ENCODE measurements at regions not wholly inside any gene's neighbourhood (a gene's known extent, or its start where the extent isn't known, plus 50 kb on each side); places are given as distances from the start of the nearest gene placed in this dataset.

DNA sequence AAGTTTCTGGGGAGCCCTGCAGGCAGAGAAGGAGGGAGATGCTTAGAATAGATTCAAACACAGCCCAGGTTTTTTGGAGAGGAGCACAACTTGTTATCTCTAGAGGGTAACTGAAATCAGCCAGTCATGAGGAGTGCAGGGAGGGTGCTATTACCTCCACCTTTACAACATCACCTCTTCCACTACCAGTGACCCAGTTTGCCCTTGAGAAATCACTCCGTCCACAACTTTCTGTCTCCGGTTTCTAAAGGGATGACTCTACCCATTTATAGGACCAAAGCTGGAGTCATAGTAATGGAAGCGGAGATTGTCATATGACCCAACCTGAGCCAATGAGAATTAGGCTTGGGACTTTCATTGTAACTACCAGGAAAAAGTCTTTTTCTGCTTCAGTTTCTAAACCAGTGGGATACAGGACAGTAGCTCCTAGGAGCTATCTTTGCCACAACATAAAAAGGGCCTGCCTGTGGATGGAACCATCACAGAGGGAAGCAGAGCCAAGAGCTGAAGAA, 131.2 kb upstream of the SERPIND1 start:
- Histone ChIP-seq H3K27ac (ENCODE audit: low read depth in 1 of 2, low read length in 2 of 2) (no peak overlapping the region), H3K9me3 (ENCODE audit: control insufficient read depth in 4 of 4, low read length in 3 of 4) (no peaks in the 10 kb centered on the region), H3K4me1 (ENCODE audit: control insufficient read depth in 4 of 4, insufficient read depth in 4 of 4, low read length in 3 of 4) (no peaks in the 10 kb centered on the region), H3K4me3 (ENCODE audit: low read depth in 1 of 3, low read length in 3 of 3) (no peak overlapping the region), H3K9ac (ENCODE audit: low read depth in 1 of 2, low read length in 2 of 2) (no peak overlapping the region), H3K36me3 (ENCODE audit: control insufficient read depth in 4 of 4, insufficient read depth in 3 of 4, low read depth in 1 of 4, low read length in 3 of 4) (no peaks in the 10 kb centered on the region), H3K27me3 (ENCODE audit: control insufficient read depth in 4 of 4, insufficient read depth in 4 of 4, low read length in 3 of 4) (peaks cover 0 to 5% (median 0%) of the 10 kb centered on the region in 4 donors)
- DNase-seq (ENCODE audit: low spot score): no peak
- WGBS: 81% methylated on average over 3 of the region's 3 CpGs
- TF ChIP-seq, protein P1, sequence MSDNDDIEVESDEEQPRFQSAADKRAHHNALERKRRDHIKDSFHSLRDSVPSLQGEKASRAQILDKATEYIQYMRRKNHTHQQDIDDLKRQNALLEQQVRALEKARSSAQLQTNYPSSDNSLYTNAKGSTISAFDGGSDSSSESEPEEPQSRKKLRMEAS (IDR thresholded peaks at IDR 0.05): no peak
- TF ChIP-seq SP1 (IDR thresholded peaks at IDR 0.05) (no peak), HNF4G (IDR thresholded peaks at IDR 0.05) (no peak), FOXA2 (IDR thresholded peaks at IDR 0.05) (no peak), NR2F2 (IDR thresholded peaks at IDR 0.05) (no peak), GABPA (IDR thresholded peaks at IDR 0.05 in 1 of 2, conservative IDR thresholded peaks at IDR 0.05 in 1 of 2) (no peak), JUND (IDR thresholded peaks at IDR 0.05) (no peak), TAF1 (conservative IDR thresholded peaks at IDR 0.05) (no peak), RAD21 (IDR thresholded peaks at IDR 0.05) (no peak), EGR1 (IDR thresholded peaks at IDR 0.05; ENCODE audit: low read depth in 2 of 2) (no peak), YY1 (IDR thresholded peaks at IDR 0.05) (no peak)
- TF ChIP-seq, protein P2, sequence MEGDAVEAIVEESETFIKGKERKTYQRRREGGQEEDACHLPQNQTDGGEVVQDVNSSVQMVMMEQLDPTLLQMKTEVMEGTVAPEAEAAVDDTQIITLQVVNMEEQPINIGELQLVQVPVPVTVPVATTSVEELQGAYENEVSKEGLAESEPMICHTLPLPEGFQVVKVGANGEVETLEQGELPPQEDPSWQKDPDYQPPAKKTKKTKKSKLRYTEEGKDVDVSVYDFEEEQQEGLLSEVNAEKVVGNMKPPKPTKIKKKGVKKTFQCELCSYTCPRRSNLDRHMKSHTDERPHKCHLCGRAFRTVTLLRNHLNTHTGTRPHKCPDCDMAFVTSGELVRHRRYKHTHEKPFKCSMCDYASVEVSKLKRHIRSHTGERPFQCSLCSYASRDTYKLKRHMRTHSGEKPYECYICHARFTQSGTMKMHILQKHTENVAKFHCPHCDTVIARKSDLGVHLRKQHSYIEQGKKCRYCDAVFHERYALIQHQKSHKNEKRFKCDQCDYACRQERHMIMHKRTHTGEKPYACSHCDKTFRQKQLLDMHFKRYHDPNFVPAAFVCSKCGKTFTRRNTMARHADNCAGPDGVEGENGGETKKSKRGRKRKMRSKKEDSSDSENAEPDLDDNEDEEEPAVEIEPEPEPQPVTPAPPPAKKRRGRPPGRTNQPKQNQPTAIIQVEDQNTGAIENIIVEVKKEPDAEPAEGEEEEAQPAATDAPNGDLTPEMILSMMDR (IDR thresholded peaks at IDR 0.05; ENCODE audit: low read depth, low read length, missing input control): no peak
- TF ChIP-seq, protein P3, sequence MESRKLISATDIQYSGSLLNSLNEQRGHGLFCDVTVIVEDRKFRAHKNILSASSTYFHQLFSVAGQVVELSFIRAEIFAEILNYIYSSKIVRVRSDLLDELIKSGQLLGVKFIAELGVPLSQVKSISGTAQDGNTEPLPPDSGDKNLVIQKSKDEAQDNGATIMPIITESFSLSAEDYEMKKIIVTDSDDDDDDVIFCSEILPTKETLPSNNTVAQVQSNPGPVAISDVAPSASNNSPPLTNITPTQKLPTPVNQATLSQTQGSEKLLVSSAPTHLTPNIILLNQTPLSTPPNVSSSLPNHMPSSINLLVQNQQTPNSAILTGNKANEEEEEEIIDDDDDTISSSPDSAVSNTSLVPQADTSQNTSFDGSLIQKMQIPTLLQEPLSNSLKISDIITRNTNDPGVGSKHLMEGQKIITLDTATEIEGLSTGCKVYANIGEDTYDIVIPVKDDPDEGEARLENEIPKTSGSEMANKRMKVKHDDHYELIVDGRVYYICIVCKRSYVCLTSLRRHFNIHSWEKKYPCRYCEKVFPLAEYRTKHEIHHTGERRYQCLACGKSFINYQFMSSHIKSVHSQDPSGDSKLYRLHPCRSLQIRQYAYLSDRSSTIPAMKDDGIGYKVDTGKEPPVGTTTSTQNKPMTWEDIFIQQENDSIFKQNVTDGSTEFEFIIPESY (IDR thresholded peaks at IDR 0.05): no peak
- TF ChIP-seq, protein P4, sequence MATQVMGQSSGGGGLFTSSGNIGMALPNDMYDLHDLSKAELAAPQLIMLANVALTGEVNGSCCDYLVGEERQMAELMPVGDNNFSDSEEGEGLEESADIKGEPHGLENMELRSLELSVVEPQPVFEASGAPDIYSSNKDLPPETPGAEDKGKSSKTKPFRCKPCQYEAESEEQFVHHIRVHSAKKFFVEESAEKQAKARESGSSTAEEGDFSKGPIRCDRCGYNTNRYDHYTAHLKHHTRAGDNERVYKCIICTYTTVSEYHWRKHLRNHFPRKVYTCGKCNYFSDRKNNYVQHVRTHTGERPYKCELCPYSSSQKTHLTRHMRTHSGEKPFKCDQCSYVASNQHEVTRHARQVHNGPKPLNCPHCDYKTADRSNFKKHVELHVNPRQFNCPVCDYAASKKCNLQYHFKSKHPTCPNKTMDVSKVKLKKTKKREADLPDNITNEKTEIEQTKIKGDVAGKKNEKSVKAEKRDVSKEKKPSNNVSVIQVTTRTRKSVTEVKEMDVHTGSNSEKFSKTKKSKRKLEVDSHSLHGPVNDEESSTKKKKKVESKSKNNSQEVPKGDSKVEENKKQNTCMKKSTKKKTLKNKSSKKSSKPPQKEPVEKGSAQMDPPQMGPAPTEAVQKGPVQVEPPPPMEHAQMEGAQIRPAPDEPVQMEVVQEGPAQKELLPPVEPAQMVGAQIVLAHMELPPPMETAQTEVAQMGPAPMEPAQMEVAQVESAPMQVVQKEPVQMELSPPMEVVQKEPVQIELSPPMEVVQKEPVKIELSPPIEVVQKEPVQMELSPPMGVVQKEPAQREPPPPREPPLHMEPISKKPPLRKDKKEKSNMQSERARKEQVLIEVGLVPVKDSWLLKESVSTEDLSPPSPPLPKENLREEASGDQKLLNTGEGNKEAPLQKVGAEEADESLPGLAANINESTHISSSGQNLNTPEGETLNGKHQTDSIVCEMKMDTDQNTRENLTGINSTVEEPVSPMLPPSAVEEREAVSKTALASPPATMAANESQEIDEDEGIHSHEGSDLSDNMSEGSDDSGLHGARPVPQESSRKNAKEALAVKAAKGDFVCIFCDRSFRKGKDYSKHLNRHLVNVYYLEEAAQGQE (IDR thresholded peaks at IDR 0.05): no peak
- TF ChIP-seq, protein P5, sequence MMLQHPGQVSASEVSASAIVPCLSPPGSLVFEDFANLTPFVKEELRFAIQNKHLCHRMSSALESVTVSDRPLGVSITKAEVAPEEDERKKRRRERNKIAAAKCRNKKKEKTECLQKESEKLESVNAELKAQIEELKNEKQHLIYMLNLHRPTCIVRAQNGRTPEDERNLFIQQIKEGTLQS (IDR thresholded peaks at IDR 0.05): no peak

DNA sequence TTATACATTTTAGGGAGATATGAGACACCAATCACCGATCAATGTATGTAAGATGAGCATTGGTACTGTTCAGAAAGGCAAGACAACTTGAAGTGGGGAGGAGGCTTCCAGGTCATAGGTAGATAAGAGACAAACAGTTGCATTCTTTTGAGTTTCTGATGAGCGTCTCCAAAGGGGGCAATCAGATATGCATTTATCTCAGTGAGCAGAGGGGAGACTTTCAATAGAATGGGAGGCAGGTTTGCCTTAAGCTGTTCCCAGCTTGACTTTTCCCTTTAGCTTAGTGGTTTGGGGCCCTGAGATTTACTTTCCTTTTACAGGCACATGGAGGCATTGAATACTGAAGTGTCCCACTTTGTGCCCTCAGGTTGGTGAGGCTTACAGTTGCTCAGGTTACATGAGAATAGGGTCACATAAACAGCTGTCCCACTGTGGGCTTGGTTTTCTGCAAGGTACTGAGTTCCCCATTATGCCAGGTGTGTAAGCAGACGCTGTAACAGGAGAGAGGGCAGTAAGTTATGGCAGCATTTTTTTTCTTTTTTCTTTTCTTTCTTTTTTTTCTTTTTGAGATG, 129.8 kb upstream of the SERPIND1 start:
- Histone ChIP-seq H3K9ac (ENCODE audit: low read depth in 1 of 2, low read length in 2 of 2) (no peak overlapping the region), H3K27ac (ENCODE audit: low read depth in 1 of 2, low read length in 2 of 2) (no peak overlapping the region), H3K36me3 (ENCODE audit: control insufficient read depth in 4 of 4, insufficient read depth in 3 of 4, low read depth in 1 of 4, low read length in 3 of 4) (no peaks in the 10 kb centered on the region), H3K9me3 (ENCODE audit: control insufficient read depth in 4 of 4, low read length in 3 of 4) (no peaks in the 10 kb centered on the region), H3K4me1 (ENCODE audit: control insufficient read depth in 4 of 4, insufficient read depth in 4 of 4, low read length in 3 of 4) (no peaks in the 10 kb centered on the region), H3K27me3 (ENCODE audit: control insufficient read depth in 4 of 4, insufficient read depth in 4 of 4, low read length in 3 of 4) (peaks cover 0 to 5% (median 0%) of the 10 kb centered on the region in 4 donors), H3K4me3 (ENCODE audit: low read depth in 1 of 3, low read length in 3 of 3) (no peak overlapping the region)
- no peak for DNase-seq (ENCODE audit: low spot score)
- 90% methylated on average over 3 of the region's 3 CpGs for WGBS
- TF ChIP-seq EGR1 (IDR thresholded peaks at IDR 0.05; ENCODE audit: low read depth in 2 of 2): no peak
- TF ChIP-seq HNF4A (conservative IDR thresholded peaks at IDR 0.05): no peak
- TF ChIP-seq, protein P5 (IDR thresholded peaks at IDR 0.05): no peak
- TF ChIP-seq GABPA (IDR thresholded peaks at IDR 0.05 in 1 of 2, conservative IDR thresholded peaks at IDR 0.05 in 1 of 2): no peak
- no peak for TF ChIP-seq RXRA (IDR thresholded peaks at IDR 0.05)
- TF ChIP-seq, protein P1 (IDR thresholded peaks at IDR 0.05): no peak
- TF ChIP-seq, protein P3 (IDR thresholded peaks at IDR 0.05): no peak
- TF ChIP-seq YY1 (IDR thresholded peaks at IDR 0.05): no peak
- TF ChIP-seq, protein P2 (IDR thresholded peaks at IDR 0.05; ENCODE audit: low read depth, low read length, missing input control): no peak
- no peak for TF ChIP-seq TAF1 (conservative IDR thresholded peaks at IDR 0.05)
- no peak for TF ChIP-seq JUND (IDR thresholded peaks at IDR 0.05)
- no peak for TF ChIP-seq SP1 (IDR thresholded peaks at IDR 0.05)
- TF ChIP-seq HNF4G (IDR thresholded peaks at IDR 0.05): no peak
